Ascending aorta (tissue), 2 donors: ENCODE measurements at regions not wholly inside any gene's neighbourhood (a gene's known extent, or its start where the extent isn't known, plus 50 kb on each side); places are given as distances from the start of the nearest gene placed in this dataset.

ENCODE experiments used
- DNase-seq, 2 donors: peaks; one replicate each; pipeline ENCODE4 v3.0.0-alpha.2; 2019; ENCODE audit warnings: low spot score in 2 of 2
- H3K27ac ChIP-seq, 2 donors: fragments of 200-600 bp; sonication (generic); one replicate each; pipeline ENCODE4 v1.5.1; 2016 to 2017; ENCODE audit warnings: mild to moderate bottlenecking in 1 of 2
- H3K27me3 ChIP-seq: fragments of 200-600 bp; sonication (generic); one replicate; pipeline ENCODE4 v1.5.1; 2017
- H3K36me3 ChIP-seq, 2 donors: fragments of 200-600 bp; sonication (generic); one replicate each; pipeline ENCODE4 v1.5.1; 2016
- H3K4me1 ChIP-seq, 2 donors: fragments of 200-600 bp; sonication (generic); one replicate each; pipeline ENCODE4 v1.5.1; 2016 to 2017; ENCODE audit warnings: mild to moderate bottlenecking in 1 of 2
- H3K4me3 ChIP-seq, 2 donors: fragments of 200-600 bp; sonication (generic); one replicate each; pipeline ENCODE4 v1.5.1; 2016 to 2017; ENCODE audit warnings: mild to moderate bottlenecking in 1 of 2
- H3K9me3 ChIP-seq, 2 donors: fragments of 200-600 bp; sonication (generic); one replicate each; pipeline ENCODE4 v1.5.1; 2016
- intact Hi-C: fragments of 100-400 bp; cut with DNase I; formaldehyde crosslinking; loops from one replicate; pipeline ENCODE4 v1.15.1; 2023
- TF ChIP-seq, protein P1 (sequence below), 3 experiments: fragments of 200-600 bp in 2 of 3; fragments of 450-650 bp in 1 of 3; sonication (generic) in 2 of 3; IDR thresholded peaks; one replicate each; pipeline ENCODE4 v1.5.1; 2016 to 2019; ENCODE audit warnings: antibody characterized with exemption in 3 of 3, mild to moderate bottlenecking in 1 of 3, moderate library complexity in 1 of 3

GRCh38 chr12:75716291-75717025 is 205.0 kb upstream of the KRR1 start:
- Histone ChIP-seq H3K27ac (no peak overlapping the region), H3K36me3 (no peaks in the 10 kb centered on the region), H3K9me3 (no peaks in the 10 kb centered on the region), H3K4me3 (no peak overlapping the region), H3K27me3 (no peaks in the 10 kb centered on the region), H3K4me1 (no peaks in the 10 kb centered on the region)
- TF ChIP-seq, protein P1, sequence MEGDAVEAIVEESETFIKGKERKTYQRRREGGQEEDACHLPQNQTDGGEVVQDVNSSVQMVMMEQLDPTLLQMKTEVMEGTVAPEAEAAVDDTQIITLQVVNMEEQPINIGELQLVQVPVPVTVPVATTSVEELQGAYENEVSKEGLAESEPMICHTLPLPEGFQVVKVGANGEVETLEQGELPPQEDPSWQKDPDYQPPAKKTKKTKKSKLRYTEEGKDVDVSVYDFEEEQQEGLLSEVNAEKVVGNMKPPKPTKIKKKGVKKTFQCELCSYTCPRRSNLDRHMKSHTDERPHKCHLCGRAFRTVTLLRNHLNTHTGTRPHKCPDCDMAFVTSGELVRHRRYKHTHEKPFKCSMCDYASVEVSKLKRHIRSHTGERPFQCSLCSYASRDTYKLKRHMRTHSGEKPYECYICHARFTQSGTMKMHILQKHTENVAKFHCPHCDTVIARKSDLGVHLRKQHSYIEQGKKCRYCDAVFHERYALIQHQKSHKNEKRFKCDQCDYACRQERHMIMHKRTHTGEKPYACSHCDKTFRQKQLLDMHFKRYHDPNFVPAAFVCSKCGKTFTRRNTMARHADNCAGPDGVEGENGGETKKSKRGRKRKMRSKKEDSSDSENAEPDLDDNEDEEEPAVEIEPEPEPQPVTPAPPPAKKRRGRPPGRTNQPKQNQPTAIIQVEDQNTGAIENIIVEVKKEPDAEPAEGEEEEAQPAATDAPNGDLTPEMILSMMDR (IDR thresholded peaks at IDR 0.05), result no peak
- DNase-seq, result no peak
- intact Hi-C loops, result no loop called here

DNA sequence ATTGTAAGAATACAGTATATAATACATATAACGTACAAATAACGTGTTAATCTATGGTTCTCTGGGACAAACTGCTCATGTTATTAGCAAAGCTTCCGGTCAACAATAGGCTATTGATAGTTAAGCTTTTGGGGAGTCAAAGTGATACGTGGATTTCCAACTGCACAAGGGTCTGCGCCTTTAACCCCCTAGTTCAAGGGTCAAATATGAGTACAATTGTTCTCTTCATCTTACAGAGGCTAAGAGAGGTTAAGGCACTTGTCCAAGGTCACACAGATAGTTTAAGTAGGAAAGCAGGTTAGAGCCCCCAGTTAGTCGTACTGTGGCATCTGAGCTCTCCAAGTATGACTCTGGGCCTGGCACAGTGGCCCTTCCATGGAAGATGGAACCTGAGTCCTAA is 204.3 kb upstream of the KRR1 start:
- no peaks in the 10 kb centered on the region for H3K27me3 ChIP-seq
- H3K4me1 ChIP-seq, result no peaks in the 10 kb centered on the region
- no peak overlapping the region for H3K27ac ChIP-seq
- TF ChIP-seq, protein P1 (IDR thresholded peaks at IDR 0.05), result no peak
- intact Hi-C loops, result no loop called here
- H3K4me3 ChIP-seq, result no peak overlapping the region
- no peaks in the 10 kb centered on the region for H3K9me3 ChIP-seq
- H3K36me3 ChIP-seq, result no peaks in the 10 kb centered on the region
- no peak for DNase-seq

DNA sequence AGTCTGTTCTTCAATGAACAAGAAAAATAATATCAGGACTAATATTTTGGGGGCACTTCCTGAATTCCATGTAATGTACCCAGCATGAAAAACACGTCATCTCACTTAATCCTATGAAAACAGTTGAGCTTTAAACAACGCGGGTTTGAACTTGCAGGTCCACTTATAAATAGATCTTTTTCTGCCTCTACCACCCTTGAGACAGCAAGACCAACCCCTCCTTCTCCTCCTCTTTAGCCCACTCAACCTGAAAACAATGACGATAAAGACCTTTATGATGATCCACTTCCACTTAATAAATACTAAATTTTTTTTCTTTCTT is 203.9 kb upstream of the KRR1 start:
- Histone ChIP-seq H3K4me1 (no peaks in the 10 kb centered on the region), H3K4me3 (no peak overlapping the region), H3K27me3 (no peaks in the 10 kb centered on the region), H3K27ac (no peak overlapping the region), H3K9me3 (no peaks in the 10 kb centered on the region), H3K36me3 (no peaks in the 10 kb centered on the region)
- no peak for DNase-seq
- intact Hi-C loops, result no loop called here
- TF ChIP-seq, protein P1 (IDR thresholded peaks at IDR 0.05), result no peak

DNA sequence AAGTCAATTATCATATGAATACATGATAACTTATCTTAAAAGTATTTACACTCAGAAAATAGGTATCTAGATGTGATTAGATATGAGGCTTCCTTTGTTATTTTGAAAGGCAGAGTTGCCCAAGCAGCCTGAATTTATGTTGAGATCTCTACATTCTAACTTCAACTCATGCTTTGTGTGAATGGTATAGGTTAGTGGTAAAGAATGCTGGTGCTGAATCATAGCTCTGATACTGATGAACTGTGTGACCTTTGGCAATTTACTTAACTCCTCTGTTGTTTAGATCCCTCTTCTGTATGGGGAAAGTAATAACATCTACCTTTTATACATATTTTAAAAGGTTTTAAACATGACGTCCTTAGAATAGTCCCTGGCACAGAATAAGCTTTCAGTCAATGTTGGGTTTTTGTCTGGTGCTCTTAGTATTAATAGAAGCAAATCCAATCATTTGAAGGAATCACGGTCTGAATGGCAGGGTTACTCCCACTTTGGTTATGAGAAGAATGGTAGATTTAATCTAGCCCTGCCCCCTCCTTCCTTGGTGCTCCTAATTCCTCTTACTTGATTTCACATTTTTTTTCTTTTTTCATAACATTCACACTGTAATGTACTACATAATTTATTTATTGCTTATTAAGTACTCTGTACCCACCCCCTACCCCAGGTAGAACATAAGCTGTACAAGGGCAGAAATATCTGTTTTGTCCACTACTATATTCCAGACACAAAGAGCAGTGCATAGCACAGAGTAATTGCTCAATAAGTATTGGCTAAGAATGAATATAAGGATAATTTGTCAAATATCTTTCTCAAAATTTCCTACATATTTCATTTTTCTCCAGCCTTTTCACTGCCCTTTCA is 203.3 kb upstream of the KRR1 start:
- Histone ChIP-seq H3K4me3 (no peak overlapping the region), H3K27ac (no peak overlapping the region), H3K36me3 (no peaks in the 10 kb centered on the region), H3K4me1 (no peaks in the 10 kb centered on the region), H3K9me3 (no peaks in the 10 kb centered on the region), H3K27me3 (no peaks in the 10 kb centered on the region)
- TF ChIP-seq, protein P1 (IDR thresholded peaks at IDR 0.05), result no peak
- intact Hi-C loops, result no loop called here
- DNase-seq, result no peak

DNA sequence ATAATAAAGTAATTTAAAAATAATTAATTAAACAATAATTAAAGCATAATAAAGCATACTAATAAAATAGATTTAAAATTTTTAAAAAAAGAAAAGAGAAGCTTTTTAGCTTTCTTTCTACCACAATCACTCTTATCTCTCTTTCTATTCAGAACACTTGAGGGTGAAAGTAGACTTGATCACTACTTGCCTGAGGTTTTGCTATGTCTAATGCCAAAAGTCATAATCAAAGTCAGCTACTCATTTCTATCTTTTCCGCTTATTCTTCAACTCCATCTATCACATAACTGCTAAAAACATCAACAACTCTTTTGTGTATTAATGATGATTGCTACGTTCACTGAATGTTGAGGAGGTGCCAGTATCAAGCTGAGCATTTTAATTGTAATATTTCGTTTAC is 202.0 kb upstream of the KRR1 start:
- Histone ChIP-seq H3K4me1 (no peaks in the 10 kb centered on the region), H3K9me3 (no peaks in the 10 kb centered on the region), H3K4me3 (no peak overlapping the region), H3K36me3 (no peaks in the 10 kb centered on the region), H3K27me3 (no peaks in the 10 kb centered on the region), H3K27ac (no peak overlapping the region)
- intact Hi-C loops, result no loop called here
- DNase-seq, result no peak
- TF ChIP-seq, protein P1 (IDR thresholded peaks at IDR 0.05), result no peak
